GM12892 (cell line): ENCODE measurements at regions not wholly inside any gene's neighbourhood (a gene's known extent, or its start where the extent isn't known, plus 50 kb on each side); places are given as distances from the start of the nearest gene placed in this dataset.

ENCODE experiments used
- DNase-seq: peaks from one replicate; pipeline ENCODE4 v3.0.0; 2011; ENCODE audit not compliant: insufficient read length
- FAIRE-seq: peaks from 2 replicates; lab custom pipeline; 2011; peaks lifted over from hg19 to GRCh38; lab: Jason Lieb, UNC
- POLR2A ChIP-seq: IDR thresholded peaks from 2 replicates; pipeline ENCODE4 v1.6.1; 2011; ENCODE audit warnings: low read depth, low read length, control low read depth
- POLR2AphosphoS5 ChIP-seq: IDR thresholded peaks from 2 replicates; pipeline ENCODE4 v1.6.1; 2011; ENCODE audit warnings: low read depth, low read length, control low read depth
- TAF1 ChIP-seq: IDR thresholded peaks from 2 replicates; pipeline ENCODE4 v1.6.1; 2011; ENCODE audit warnings: low read depth, mild to moderate bottlenecking, control low read depth, low read length, borderline replicate concordance

GRCh38 chr10:121189066-121189465 is 337.9 kb downstream of the WDR11 start:
- FAIRE-seq: no peak
- TF ChIP-seq TAF1 (no peak), POLR2A (no peak), POLR2AphosphoS5 (no peak)
- DNase-seq: no peak

DNA sequence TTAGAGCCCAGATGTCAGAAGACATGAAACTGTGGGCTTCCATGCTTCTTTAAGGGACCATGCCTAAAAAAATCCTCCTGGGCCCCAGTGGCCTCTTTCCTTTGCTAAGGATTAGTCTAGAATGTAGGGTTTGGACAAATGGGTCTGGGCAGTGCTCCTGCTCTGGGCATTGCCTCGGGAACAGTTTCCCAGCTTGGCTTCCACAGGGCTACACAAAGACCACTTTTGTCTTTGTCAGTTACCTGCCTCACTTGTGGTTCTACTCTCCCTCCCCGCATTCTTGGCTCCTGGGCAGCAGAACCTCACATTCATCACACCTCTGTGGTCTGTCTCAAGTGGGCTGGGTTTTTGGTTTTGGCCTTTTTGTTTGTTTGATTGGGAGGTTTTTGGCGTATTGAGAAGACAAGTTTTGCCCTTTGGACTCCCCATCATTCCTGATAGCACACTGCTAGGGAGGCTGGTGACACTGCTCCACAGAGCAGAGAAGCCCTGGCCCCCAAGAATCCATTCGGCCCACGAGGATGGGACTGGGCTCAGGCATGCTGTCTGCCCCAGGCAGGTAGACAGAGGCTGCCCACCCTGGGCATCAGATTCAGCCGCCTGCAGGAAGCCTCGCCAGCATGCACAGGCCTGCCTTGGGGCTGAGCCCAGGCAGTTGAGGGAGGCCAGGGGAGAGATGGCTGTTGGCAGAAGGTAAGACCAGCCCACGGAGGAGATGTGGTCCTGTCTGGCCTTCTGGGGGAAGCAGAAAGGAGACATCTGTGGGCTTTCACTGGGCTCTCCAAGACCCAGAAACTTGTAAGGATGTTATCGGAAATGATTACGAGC is 343.7 kb downstream of the WDR11 start:
- DNase-seq: no peak
- no peak for TF ChIP-seq POLR2AphosphoS5
- no peak for TF ChIP-seq POLR2A
- no peak for TF ChIP-seq TAF1
- FAIRE-seq: no peak

DNA sequence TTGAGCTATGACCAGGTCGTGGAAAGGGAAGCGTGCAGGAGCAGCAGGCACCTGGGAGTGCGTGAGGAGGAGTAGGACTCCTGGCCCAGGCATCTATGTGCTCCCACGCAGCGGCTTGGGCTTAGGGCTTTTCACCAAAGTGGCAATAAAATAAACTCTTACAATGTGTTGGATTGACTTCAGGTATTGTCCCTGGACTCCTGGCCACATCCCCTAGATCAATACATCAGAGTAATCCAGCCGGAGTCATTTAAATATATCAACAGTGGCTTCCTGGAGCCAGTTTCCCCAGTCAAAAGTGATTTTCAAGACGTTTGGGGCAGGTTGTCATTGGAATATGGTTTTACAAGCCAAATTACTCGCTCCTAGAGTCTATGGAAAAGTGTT is 344.4 kb downstream of the WDR11 start:
- no peak for FAIRE-seq
- no peak for DNase-seq
- TF ChIP-seq POLR2A (no peak), TAF1 (no peak), POLR2AphosphoS5 (no peak)

- DNase-seq: no peak
- TF ChIP-seq POLR2AphosphoS5 (no peak), TAF1 (no peak), POLR2A (no peak)
- no peak for FAIRE-seq
Observed at GRCh38 chr10:121199081-121199480, 347.9 kb downstream of the WDR11 start.

GRCh38 chr10:121205625-121206024 is 354.5 kb downstream of the WDR11 start:
- FAIRE-seq: no peak
- no peak for DNase-seq
- TF ChIP-seq POLR2AphosphoS5: no peak

DNA sequence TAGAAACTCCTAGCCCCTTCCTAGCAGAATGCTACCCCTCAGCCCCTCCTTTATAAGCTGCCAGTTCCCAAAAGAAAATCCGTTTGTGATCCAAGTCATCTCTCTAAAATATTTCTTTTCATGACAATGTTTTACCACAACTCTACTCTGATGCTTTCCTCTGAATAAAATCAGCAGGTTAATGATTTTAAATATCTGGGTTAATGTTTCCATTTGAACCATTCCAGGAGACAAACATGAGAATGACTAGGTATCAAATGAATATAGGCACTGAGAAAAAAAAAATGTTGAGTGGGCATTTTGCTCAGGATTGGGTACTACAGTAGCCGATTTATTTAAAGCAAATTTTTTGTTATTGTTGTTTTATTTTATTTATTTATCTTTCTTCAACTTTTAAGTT is 360.3 kb downstream of the WDR11 start:
- FAIRE-seq: no peak
- no peak for DNase-seq
- TF ChIP-seq POLR2AphosphoS5 (no peak), POLR2A (no peak), TAF1 (no peak)

GRCh38 chr10:121213437-121213836 is 362.3 kb downstream of the WDR11 start:
- FAIRE-seq (no peak), DNase-seq (no peak)
- TF ChIP-seq POLR2AphosphoS5: no peak
- TF ChIP-seq TAF1: no peak
- no peak for TF ChIP-seq POLR2A

DNA sequence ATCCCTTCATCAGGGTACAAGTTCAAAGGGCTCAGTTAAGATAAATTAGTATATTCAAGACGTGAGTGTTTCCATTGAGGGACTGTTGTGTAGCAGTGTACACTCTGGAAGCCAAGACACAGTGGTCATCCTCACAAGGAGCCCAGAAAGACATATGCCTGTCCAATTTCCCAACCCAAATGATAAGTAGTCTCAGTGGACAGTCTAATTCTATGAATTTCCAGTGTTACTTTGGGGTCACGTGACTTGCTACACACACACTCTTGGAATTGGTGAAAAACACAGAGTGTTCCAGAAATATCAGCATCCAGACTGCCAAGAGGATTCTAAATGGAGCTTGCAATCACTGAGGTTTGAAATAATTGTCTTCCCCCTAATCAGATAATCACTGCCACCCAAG is 365.1 kb downstream of the WDR11 start:
- FAIRE-seq (no peak), DNase-seq (no peak)
- TF ChIP-seq POLR2A: no peak
- TF ChIP-seq TAF1: no peak
- no peak for TF ChIP-seq POLR2AphosphoS5

DNA sequence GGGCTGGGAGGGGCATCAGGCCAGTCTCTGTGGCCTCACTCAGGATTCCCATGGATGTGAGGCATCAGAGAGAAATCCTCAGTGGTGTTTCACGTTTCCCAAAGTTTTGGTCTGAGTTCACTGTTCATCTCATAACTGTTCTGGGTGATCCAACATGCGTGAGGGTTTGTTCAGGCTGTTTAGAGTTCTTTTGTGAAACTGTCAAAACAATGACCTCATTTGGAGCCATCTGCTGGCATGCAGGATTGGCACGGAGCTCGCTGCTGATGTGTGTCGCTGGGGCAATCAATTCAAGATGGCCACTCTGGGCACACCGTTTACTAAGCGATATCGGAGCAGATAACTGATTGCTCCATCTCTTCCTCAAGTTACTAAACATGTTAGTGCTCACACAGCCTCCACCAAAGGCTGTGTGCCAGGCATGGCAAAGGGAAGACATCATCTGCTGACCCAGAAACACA is 365.6 kb downstream of the WDR11 start:
- DNase-seq (no peak), FAIRE-seq (no peak)
- TF ChIP-seq POLR2A (no peak), TAF1 (no peak), POLR2AphosphoS5 (no peak)

DNA sequence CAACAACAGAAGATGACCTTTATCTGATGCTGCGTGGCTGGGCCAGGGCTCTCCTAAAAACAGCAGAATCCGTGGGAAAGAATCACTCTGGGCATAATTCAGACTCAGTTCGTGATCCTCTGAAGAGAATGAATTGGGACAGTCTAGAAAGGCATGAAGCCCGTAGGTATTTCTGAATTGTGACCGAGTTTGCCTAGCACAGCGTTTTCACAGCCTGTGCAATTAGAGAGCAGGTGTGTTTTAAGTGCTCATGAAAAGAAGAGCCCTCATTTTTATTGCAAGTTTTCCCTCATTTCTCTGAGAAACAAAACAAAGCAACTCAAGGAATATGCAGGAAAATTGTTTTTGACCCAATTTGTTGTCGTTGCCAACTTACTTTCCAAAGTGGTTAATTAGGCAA is 366.2 kb downstream of the WDR11 start:
- no peak for FAIRE-seq

DNA sequence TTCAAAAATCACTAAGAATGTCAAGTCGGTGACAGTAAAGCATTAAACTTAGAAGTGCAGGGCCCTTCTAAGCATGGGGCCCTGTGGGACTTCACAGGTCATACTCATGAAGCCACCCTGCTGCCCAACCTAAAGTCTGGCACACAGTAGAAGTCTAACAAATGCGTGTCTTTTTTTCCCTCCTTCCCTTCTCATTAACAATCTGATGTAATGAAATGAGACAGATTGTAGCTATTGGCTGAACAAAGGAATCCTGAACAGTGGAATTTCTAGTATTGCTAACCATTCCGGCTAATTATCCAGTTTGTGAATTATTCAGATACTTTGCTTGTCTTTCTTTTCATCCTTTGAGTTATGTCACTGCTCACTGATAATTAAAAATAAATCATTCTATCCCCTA is 369.9 kb downstream of the WDR11 start:
- FAIRE-seq: no peak
- TF ChIP-seq POLR2A (no peak), POLR2AphosphoS5 (no peak), TAF1 (no peak)
- no peak for DNase-seq

More for the DNA sequence above, 366.2 kb downstream of the WDR11 start:
- TF ChIP-seq TAF1 (no peak), POLR2AphosphoS5 (no peak), POLR2A (no peak)
- DNase-seq: no peak

- TF ChIP-seq POLR2A (no peak), TAF1 (no peak), POLR2AphosphoS5 (no peak)
Observed at GRCh38 chr10:121221991-121222390, 370.8 kb downstream of the WDR11 start.

DNA sequence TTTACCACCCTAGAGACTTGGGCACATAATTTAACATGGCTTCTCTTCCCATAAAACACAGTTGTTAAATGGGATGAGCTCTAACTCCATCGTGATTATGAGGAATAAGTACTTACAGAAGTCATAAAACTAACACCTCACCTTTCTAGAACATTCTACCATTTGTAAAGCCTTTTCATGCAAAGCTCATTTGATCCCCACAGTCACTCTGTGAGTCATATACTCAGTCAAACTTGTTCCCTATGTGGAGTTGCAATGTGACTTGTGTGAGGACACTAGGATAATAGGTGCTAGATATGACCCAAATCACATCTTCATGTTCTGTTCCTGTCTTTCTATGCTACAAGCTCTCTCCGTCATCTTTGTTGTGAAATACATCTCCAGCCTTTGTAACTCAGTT is 371.7 kb downstream of the WDR11 start:
- no peak for DNase-seq
- FAIRE-seq: no peak
- TF ChIP-seq POLR2A: no peak
- no peak for TF ChIP-seq POLR2AphosphoS5
- no peak for TF ChIP-seq TAF1

More at GRCh38 chr10:121221991-121222390, 370.8 kb downstream of the WDR11 start:
- DNase-seq (no peak), FAIRE-seq (no peak)
